Epithelial cell of prostate (primary cell): ENCODE measurements at regions not wholly inside any gene's neighbourhood (a gene's known extent, or its start where the extent isn't known, plus 50 kb on each side); places are given as distances from the start of the nearest gene placed in this dataset.

Source experiments
- DNase-seq: peaks from one replicate; pipeline ENCODE4 v3.0.0-alpha.2; 2011; ENCODE audit warnings: low read depth, low spot score
- H3K27ac ChIP-seq: fragments of 450-650 bp; 2 replicates; pipeline ENCODE4 v1.5.1; 2017; ENCODE audit warnings: mild to moderate bottlenecking

DNA sequence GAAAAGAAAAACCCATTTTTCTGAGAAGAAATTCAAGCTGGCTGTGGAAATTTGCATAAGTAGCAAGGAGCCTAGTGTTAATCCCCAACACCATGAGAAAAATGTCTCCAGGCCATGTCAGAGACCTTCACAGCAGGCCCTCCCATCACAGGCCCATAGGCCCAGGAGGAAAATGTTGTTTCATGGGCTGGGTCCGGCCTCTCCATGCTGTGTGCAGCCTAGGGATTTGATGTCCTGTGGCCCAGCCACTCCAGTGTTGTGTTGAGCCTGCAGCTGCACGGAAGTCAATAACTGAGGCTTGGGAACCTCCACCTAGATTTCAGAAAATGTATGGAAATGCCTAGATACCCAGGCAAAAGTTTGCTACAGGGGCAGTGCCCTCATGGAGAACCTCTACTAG, 432.2 kb downstream of the IPO8 start:
- H3K27ac ChIP-seq, result no peak overlapping the region
- no peak for DNase-seq

GRCh38 chr12:30257618-30258017, 438.1 kb downstream of the IPO8 start:
- no peak for DNase-seq

DNA sequence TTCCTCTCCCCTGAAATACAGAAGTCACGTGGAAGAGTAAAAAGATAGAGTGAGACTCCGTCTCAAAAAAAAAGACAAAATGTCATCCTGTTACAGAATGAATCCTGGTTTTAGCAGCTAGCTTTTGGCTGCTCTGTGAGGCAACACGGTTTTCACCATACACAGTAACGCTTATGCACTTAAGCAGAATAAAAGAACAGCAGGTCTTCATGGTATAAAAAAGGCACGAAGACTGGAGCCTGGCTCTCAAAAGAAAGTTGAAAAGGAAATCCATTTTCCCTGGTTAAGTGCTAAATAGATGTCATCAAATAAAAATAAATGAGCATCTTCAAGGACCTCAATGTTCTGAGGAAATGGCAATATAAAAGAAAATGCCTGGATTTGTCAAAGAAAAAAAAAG, 444.1 kb downstream of the IPO8 start:
- DNase-seq, result no peak
- no peak overlapping the region for H3K27ac ChIP-seq

More at GRCh38 chr12:30257618-30258017, 438.1 kb downstream of the IPO8 start:
- no peak overlapping the region for H3K27ac ChIP-seq

- H3K27ac ChIP-seq, result no peak overlapping the region
- DNase-seq, result no peak
Observed at GRCh38 chr12:30243426-30243825, 452.2 kb downstream of the IPO8 start.

DNA sequence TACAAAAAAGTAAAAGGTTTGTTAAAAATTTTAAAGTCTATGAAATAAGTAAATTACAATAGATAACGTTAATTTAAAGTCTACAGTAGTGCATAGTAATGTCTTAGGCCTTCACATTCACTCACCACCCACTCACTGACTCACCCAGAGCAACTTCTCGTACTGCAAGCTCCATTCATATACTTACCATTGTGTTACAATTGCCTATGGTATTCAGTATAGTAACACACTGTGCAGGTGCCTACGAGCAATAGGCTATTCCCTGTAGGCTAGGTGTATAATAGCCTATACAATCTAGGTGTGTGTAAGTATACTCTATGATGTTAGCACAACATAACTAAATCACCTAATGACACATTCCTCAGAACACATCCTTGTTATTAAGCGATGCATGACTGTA, 435.3 kb upstream of the TMTC1 start:
- DNase-seq, result peak; percentile 10
- H3K27ac ChIP-seq, result no peak overlapping the region

DNA sequence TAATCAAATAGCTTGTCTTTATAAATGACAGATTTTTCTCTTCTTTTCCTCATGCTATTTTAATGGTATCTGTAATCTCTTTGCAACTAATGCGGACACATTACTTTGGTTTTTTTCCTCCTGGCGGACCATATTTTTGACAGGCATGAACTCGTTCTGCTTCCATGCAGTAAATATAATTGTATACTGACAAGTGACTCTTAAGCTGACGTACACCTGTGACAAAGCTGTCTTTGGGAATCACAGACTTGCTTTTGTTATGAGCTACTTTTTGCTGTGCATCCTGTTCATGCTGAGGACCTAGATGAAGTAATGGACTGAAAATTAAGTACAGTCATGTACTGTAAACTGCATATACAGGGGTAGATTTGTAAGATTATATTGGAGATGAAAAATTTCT, 434.3 kb upstream of the TMTC1 start:
- H3K27ac ChIP-seq, result no peak overlapping the region
- DNase-seq, result no peak

GRCh38 chr12:30213166-30213565, 429.4 kb upstream of the TMTC1 start:
- DNase-seq, result no peak
- H3K27ac ChIP-seq, result no peak overlapping the region

DNA sequence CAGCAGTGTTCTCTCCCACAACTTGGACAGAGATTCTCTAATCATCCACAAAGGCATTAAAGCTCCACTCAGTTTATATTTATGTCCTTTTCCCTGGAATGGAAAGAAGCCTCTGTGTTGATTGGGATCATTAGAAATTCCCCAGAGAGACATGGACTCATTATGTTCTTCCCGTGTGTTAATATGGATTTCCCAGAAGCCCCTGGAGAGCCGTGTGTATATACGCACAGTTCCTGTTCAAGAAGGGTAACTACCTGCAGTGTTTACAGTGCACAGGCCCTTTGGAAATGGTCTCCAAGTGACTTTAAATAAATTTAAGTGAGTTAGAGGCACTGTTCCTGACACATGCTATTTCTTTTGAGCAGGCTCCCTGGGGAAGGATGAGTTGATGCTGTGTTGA, 428.0 kb upstream of the TMTC1 start:
- no peak for DNase-seq
- no peak overlapping the region for H3K27ac ChIP-seq

GRCh38 chr12:30203981-30204380, 420.2 kb upstream of the TMTC1 start:
- no peak overlapping the region for H3K27ac ChIP-seq
- no peak for DNase-seq

- no peak overlapping the region for H3K27ac ChIP-seq
- DNase-seq, result no peak
Observed at GRCh38 chr12:30202521-30203254, 418.9 kb upstream of the TMTC1 start.

- no peak for DNase-seq
- no peak overlapping the region for H3K27ac ChIP-seq
Observed at GRCh38 chr12:30201301-30202160, 417.8 kb upstream of the TMTC1 start.

DNA sequence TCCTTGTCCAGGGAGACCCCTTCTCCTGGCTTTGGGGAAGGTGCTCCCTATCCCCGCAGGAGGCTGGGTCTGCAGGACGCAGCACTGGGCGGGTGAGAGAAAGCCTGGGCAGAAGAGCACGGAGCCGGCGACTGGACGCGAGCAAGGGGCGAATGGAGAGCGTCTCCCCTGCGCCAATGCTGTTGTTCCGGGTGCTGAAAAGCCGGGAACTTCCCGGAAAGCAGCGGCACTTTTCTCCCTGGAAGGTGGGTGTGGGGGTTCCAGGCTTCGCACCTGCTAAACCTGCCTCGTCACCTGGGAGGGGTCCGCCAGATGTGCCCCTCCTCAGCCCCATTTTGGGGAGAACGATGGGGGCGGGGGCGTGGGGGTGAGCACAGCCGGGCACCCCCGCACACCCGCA, 417.1 kb upstream of the TMTC1 start:
- no peak for DNase-seq
- H3K27ac ChIP-seq, result no peak overlapping the region

GRCh38 chr12:30197392-30198057, 413.8 kb upstream of the TMTC1 start:
- H3K27ac ChIP-seq, result no peak overlapping the region
- peak; percentile 16 for DNase-seq

DNA sequence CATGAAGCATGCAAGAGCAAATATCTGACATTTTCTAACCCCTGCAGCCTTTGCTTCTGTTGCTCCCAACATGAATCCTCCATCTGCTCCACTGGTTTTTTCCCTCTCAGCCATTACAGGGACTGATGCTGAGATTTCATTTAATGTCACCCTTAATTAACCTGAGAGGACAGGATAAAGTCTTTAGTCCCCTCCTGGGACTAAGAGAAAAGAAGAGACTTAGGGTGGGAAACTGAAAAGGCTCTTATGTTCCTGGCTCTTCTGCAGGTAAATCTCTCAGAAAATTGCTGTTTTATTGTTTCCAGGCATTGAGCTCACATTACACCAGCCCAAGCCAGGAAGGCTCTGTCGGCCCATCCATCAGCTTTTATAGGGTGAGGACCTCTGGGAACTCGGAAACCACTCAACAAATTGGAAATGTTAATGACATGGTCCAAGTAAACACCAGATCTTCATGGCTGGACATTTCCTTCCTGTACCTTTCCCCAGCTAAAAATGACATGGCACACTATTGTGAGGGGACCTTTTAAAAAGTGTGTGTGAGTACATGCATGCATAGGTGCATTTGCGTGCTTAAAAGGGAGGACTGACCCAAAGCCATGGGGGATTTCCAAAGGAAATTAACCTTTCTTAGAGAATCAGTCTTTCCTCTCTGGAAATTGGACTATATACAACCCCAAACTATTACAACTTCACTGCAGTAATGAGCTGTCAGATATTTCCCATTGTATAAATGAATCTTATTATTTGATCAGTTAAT, 408.1 kb upstream of the TMTC1 start:
- no peak for DNase-seq
- H3K27ac ChIP-seq, result no peak overlapping the region

GRCh38 chr12:30188602-30189326, 405.0 kb upstream of the TMTC1 start:
- H3K27ac ChIP-seq, result no peak overlapping the region
- no peak for DNase-seq

GRCh38 chr12:30187426-30187825, 403.7 kb upstream of the TMTC1 start:
- no peak overlapping the region for H3K27ac ChIP-seq
- DNase-seq, result no peak

DNA sequence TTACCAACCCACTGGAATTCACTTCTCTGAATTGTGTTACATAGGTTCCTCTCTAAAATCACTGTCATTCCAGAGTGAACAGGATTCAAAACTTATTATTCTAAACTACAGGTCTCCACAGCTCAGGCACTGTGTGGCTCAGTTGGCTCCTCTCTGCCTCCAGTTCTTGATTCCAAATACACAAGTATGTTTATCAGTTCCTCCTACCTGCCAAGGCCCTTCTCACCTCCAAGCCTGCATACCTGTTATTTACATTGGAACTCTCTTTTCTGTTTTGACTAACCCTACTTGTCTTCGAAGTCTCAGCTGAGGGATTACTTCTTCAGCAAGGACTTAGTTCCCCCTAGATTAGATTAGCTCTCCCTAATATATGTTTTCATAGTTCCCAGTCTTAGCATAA, 397.6 kb upstream of the TMTC1 start:
- DNase-seq, result no peak

GRCh38 chr12:30180602-30181001, 396.9 kb upstream of the TMTC1 start:
- no peak for DNase-seq

More for the DNA sequence above, 397.6 kb upstream of the TMTC1 start:
- no peak overlapping the region for H3K27ac ChIP-seq

GRCh38 chr12:30178916-30179315, 395.2 kb upstream of the TMTC1 start:
- DNase-seq, result no peak
- H3K27ac ChIP-seq, result no peak overlapping the region

More at GRCh38 chr12:30180602-30181001, 396.9 kb upstream of the TMTC1 start:
- H3K27ac ChIP-seq, result no peak overlapping the region
